Endothelial cell of umbilical vein (primary cell): ENCODE measurements at regions not wholly inside any gene's neighbourhood (a gene's known extent, or its start where the extent isn't known, plus 50 kb on each side); places are given as distances from the start of the nearest gene placed in this dataset.

Experiments used
- BruUV-seq: library from RNA; stranded (reverse); fragments of 400-500 nt; replicated peaks from 2 replicates; lab custom pipeline; 2021; lab: Mats Ljungman, UMichigan
- CTCF ChIA-PET: fragments of 300-600, 350-600 bp; sonication (Branson Sonifier 250); formaldehyde crosslinking; loops from one replicate; lab custom pipeline; 2021; ENCODE audit warnings: antibody characterized with exemption, inconsistent platforms; lab: Charles Lee
- POLR2A ChIA-PET: fragments of 300-600, 350-600 bp; sonication (Branson Sonifier 250); formaldehyde crosslinking; loops from one replicate; lab custom pipeline; 2021; ENCODE audit warnings: antibody characterized with exemption, inconsistent platforms; lab: Charles Lee
- DNase-seq: peaks from one replicate; pipeline ENCODE4 v3.0.0-alpha.2; 2011; ENCODE audit warnings: low read depth, low spot score
- FAIRE-seq: peaks from 2 replicates; lab custom pipeline; 2011; peaks lifted over from hg19 to GRCh38; lab: Jason Lieb, UNC
- H2AFZ ChIP-seq: 2 replicates; pipeline ENCODE4 v1.6.0; 2012; ENCODE audit warnings: low read depth, low read length, control low read depth, inconsistent platforms
- H3K27ac ChIP-seq: 2 replicates; pipeline ENCODE4 v1.5.1; 2011; ENCODE audit warnings: low read depth, mild to moderate bottlenecking, control low read depth, low read length, moderate library complexity; ENCODE audit not compliant: insufficient read depth
- H3K27me3 ChIP-seq, 2 experiments: 2 replicates each; pipeline versions ENCODE4 v1.6.0 to v1.6.1; 2011; ENCODE audit warnings: low read length in 2 of 2, mixed read lengths in 1 of 2; ENCODE audit not compliant: control insufficient read depth in 2 of 2, insufficient read depth in 2 of 2
- H3K36me3 ChIP-seq, 2 experiments: 2 replicates in 1 of 2; 3 replicates in 1 of 2; pipeline ENCODE4 v1.5.1; 2011; ENCODE audit warnings: low read length in 2 of 2, mild to moderate bottlenecking in 1 of 2, moderate library complexity in 1 of 2; ENCODE audit not compliant: control insufficient read depth in 2 of 2, insufficient read depth in 2 of 2; ENCODE audit errors: extremely low read depth in 1 of 2
- H3K4me1 ChIP-seq: 3 replicates; pipeline ENCODE4 v1.5.1; 2011; ENCODE audit warnings: mild to moderate bottlenecking, low read length; ENCODE audit not compliant: control insufficient read depth, insufficient read depth; ENCODE audit errors: extremely low read depth
- H3K4me2 ChIP-seq: 2 replicates; pipeline ENCODE4 v1.6.1; 2011; ENCODE audit warnings: low read length, control low read depth, mixed read lengths; ENCODE audit not compliant: insufficient read depth
- H3K4me3 ChIP-seq, 3 experiments: fragments of 200-600 bp in 1 of 3; sonication (generic), shearing (Covaris generic) in 1 of 3; replicated peaks in 1 of 3; 2 replicates each; pipeline ENCODE4 v1.5.1; 2011 to 2016; ENCODE audit warnings: control low read depth in 3 of 3, low read length in 3 of 3, mild to moderate bottlenecking in 2 of 3, inconsistent platforms in 1 of 3, low read depth in 1 of 3, moderate library complexity in 1 of 3; ENCODE audit not compliant: insufficient read depth in 1 of 3
- H3K79me2 ChIP-seq: 2 replicates; pipeline ENCODE4 v1.6.0; 2012; ENCODE audit warnings: low read length, inconsistent platforms; ENCODE audit not compliant: control insufficient read depth, insufficient read depth
- H3K9ac ChIP-seq: replicated peaks from 2 replicates; pipeline ENCODE3; 2011; ENCODE audit warnings: low read length, control low read depth; ENCODE audit not compliant: insufficient read depth; ENCODE audit errors: extremely low read depth
- H3K9me1 ChIP-seq: replicated peaks from 3 replicates; pipeline ENCODE4 v1.6.0; 2011; ENCODE audit warnings: mild to moderate bottlenecking, low read length; ENCODE audit not compliant: control insufficient read depth, insufficient read depth; ENCODE audit errors: extremely low read depth
- H3K9me3 ChIP-seq: replicated peaks from 2 replicates; pipeline ENCODE4 v1.5.1; 2012; ENCODE audit warnings: low read length, inconsistent platforms; ENCODE audit not compliant: control insufficient read depth, insufficient read depth
- H4K20me1 ChIP-seq: replicated peaks from 2 replicates; pipeline ENCODE3; 2011; ENCODE audit warnings: mild to moderate bottlenecking, low read length; ENCODE audit not compliant: control insufficient read depth, insufficient read depth; ENCODE audit errors: extremely low read depth
- EZH2 ChIP-seq: IDR thresholded peaks from 2 replicates; pipeline ENCODE4 v1.6.1; 2012; ENCODE audit warnings: borderline replicate concordance, low read depth, mild to moderate bottlenecking, moderate library complexity, low read length, inconsistent platforms; ENCODE audit not compliant: severe bottlenecking
- FOS ChIP-seq: IDR thresholded peaks from 2 replicates; pipeline ENCODE4 v1.6.1; 2011; ENCODE audit warnings: mild to moderate bottlenecking, low read length, moderate library complexity, borderline replicate concordance; ENCODE audit not compliant: insufficient read depth
- GATA2 ChIP-seq: IDR thresholded peaks from 2 replicates; pipeline ENCODE4 v1.7.0; 2011; ENCODE audit warnings: low read depth, mild to moderate bottlenecking, moderate library complexity, mixed read lengths, low read length; ENCODE audit not compliant: insufficient read length, insufficient read depth
- JUN ChIP-seq: IDR thresholded peaks from 2 replicates; pipeline ENCODE4 v1.6.1; 2011; ENCODE audit warnings: borderline replicate concordance, low read depth; ENCODE audit not compliant: insufficient read length, insufficient read depth
- MYC ChIP-seq: IDR thresholded peaks from one replicate; pipeline ENCODE4 v1.6.1; 2011; ENCODE audit warnings: mild to moderate bottlenecking, low read depth, low read length
- POLR2A ChIP-seq: IDR thresholded peaks from 2 replicates; pipeline ENCODE4 v1.6.1; 2012; ENCODE audit warnings: low read depth, mild to moderate bottlenecking, control low read depth, low read length
- POLR2AphosphoS5 ChIP-seq: IDR thresholded peaks from 2 replicates; pipeline ENCODE4 v1.6.1; 2012; ENCODE audit warnings: low read depth, mild to moderate bottlenecking, control low read depth, low read length, moderate library complexity; ENCODE audit not compliant: insufficient read depth
- dilution Hi-C: fragments of 300-500 bp; cut with MboI; formaldehyde crosslinking; loops from one replicate; pipeline ENCODE4 v1.15.0; 2019; ENCODE audit warnings: low sequenced_read_pairs; ENCODE audit not compliant: extremely low pct_ligation_motif_present
- intact Hi-C: fragments of 100-400 bp; cut with micrococcal nuclease; formaldehyde crosslinking; loops from one replicate; pipeline ENCODE4 v1.10.0; 2022
- TF ChIP-seq, protein P1 (sequence below): IDR thresholded peaks from 2 replicates; pipeline ENCODE4 v1.6.1; 2011; ENCODE audit not compliant: insufficient read depth, insufficient read length
- TF ChIP-seq, protein P2 (sequence below), 2 donors: IDR thresholded peaks; 1 replicate in 1 of 2; 2 replicates in 1 of 2; pipeline ENCODE4 v1.5.1; 2011; ENCODE audit warnings: low read length in 2 of 2, mild to moderate bottlenecking in 2 of 2, moderate library complexity in 2 of 2, control low read depth in 1 of 2, inconsistent platforms in 1 of 2, low read depth in 1 of 2; ENCODE audit not compliant: insufficient read depth in 1 of 2; ENCODE audit errors: extremely low read depth in 1 of 2

DNA sequence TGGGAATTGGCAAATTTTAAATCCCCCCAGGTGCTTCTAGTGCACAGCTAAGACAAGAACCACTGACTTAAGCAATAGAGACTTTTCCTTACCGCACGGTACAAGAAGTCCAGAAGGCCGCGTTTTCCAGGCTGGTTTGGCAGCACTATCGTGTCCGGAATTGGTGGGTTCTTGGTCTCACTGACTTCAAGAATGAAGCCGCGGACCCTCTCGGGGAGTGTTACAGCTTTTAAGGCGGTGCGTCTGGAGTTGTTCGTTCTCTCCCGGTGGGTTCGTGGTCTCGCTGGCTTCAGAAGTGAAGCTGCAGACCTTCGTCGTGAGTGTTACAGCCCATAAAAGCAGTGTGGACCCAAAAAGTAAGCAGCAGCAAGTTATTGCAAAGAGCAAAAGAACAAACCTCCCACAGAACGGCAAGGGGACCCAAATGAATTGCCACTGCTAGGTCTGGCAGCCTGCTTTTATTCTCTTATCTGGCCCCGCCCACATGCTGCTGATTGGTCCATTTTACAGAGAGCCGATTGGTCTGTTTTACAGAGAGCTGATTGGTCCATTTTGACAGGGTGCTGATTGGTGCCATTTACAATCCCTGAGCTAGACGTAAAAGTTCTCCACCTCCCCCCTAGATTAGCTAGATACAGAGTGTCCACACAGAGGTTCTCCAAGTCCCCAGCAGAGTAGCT is 264.5 kb downstream of the PREX1 start:
- dilution Hi-C loops, result no loop called here
- POLR2A ChIA-PET, result no interaction called here

More for the DNA sequence above, 264.5 kb downstream of the PREX1 start:
- BruUV-seq, result no TSS peak
- no peak overlapping the region for H3K4me3 ChIP-seq
- intact Hi-C loops, result no loop called here
- TF ChIP-seq GATA2 (no peak), MYC (no peak), FOS (no peak), EZH2 (no peak), POLR2AphosphoS5 (no peak), JUN (no peak), POLR2A (no peak)
- TF ChIP-seq, protein P1, sequence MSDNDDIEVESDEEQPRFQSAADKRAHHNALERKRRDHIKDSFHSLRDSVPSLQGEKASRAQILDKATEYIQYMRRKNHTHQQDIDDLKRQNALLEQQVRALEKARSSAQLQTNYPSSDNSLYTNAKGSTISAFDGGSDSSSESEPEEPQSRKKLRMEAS, result no peak
- TF ChIP-seq, protein P2, sequence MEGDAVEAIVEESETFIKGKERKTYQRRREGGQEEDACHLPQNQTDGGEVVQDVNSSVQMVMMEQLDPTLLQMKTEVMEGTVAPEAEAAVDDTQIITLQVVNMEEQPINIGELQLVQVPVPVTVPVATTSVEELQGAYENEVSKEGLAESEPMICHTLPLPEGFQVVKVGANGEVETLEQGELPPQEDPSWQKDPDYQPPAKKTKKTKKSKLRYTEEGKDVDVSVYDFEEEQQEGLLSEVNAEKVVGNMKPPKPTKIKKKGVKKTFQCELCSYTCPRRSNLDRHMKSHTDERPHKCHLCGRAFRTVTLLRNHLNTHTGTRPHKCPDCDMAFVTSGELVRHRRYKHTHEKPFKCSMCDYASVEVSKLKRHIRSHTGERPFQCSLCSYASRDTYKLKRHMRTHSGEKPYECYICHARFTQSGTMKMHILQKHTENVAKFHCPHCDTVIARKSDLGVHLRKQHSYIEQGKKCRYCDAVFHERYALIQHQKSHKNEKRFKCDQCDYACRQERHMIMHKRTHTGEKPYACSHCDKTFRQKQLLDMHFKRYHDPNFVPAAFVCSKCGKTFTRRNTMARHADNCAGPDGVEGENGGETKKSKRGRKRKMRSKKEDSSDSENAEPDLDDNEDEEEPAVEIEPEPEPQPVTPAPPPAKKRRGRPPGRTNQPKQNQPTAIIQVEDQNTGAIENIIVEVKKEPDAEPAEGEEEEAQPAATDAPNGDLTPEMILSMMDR (IDR thresholded peaks at IDR 0.05; ENCODE audit: extremely low read depth in 1 of 2, insufficient read depth in 1 of 2, low read depth in 1 of 2, low read length in 2 of 2), result no peak
- H3K4me2 ChIP-seq, result no peak overlapping the region
- no peaks in the 10 kb centered on the region for H3K9me1 ChIP-seq
- no peak for FAIRE-seq
- H3K9me3 ChIP-seq, result no peaks in the 10 kb centered on the region
- H3K27ac ChIP-seq, result no peak overlapping the region
- CTCF ChIA-PET, result interaction anchor here (1.4 kb wide), 1 partner anchor 57 kb away, joined by 3 read pairs; no protein-coding TSS in a partner anchor
- no peak overlapping the region for H3K9ac ChIP-seq
- H3K4me1 ChIP-seq, result no peaks in the 10 kb centered on the region
- H3K36me3 ChIP-seq, result no peaks in the 10 kb centered on the region
- no peaks in the 10 kb centered on the region for H4K20me1 ChIP-seq
- no peak for DNase-seq
- no peaks in the 10 kb centered on the region for H3K79me2 ChIP-seq
- H2AFZ ChIP-seq, result no peak overlapping the region
- no peaks in the 10 kb centered on the region for H3K27me3 ChIP-seq
